BLaER1 (cell line): ENCODE measurements at regions not wholly inside any gene's neighbourhood (a gene's known extent, or its start where the extent isn't known, plus 50 kb on each side); places are given as distances from the start of the nearest gene placed in this dataset.

ENCODE experiments used
- H3K27ac ChIP-seq: shearing (Covaris generic); formaldehyde crosslinking; 2 replicates; pipeline ENCODE4 v1.8.1; 2022
- H3K27me3 ChIP-seq: shearing (Covaris generic); formaldehyde crosslinking; 2 replicates; pipeline ENCODE4 v1.8.1; 2022
- H3K36me3 ChIP-seq: shearing (Covaris generic); formaldehyde crosslinking; 2 replicates; pipeline ENCODE4 v1.8.1; 2022
- H3K4me1 ChIP-seq: shearing (Covaris generic); formaldehyde crosslinking; 2 replicates; pipeline ENCODE4 v1.8.1; 2022
- H3K4me2 ChIP-seq: shearing (Covaris generic); formaldehyde crosslinking; 2 replicates; pipeline ENCODE4 v1.8.1; 2022
- H3K4me3 ChIP-seq: shearing (Covaris generic); formaldehyde crosslinking; 2 replicates; pipeline ENCODE4 v1.8.1; 2022
- H3K9ac ChIP-seq: shearing (Covaris generic); formaldehyde crosslinking; 2 replicates; pipeline ENCODE4 v1.8.1; 2022
- H3K9me3 ChIP-seq: shearing (Covaris generic); formaldehyde crosslinking; 2 replicates; pipeline ENCODE4 v1.8.1; 2022
- H4K20me1 ChIP-seq: shearing (Covaris generic); formaldehyde crosslinking; 2 replicates; pipeline ENCODE4 v1.8.1; 2022
- Cebpa-rat ChIP-seq: shearing (Covaris generic); IDR thresholded peaks from 2 replicates; pipeline ENCODE4 v1.8.1; 2022

DNA sequence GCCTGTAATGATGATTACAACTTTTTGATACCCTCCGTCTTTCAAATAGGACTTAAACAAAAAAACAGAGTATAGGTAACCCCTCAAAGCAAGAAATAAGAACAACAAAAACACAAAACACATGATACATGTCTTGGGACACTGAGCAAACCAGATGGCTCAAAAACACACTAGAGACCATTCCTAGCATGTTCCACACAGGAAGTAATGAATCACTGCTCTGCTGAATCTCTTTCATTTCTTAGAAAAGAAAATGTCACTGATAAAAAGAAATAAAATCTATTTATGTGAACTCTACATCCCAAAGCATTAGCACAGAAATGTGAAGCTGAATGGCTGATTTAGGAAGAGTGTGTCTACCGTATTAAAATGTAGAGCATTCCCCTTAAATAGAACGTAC is 134.5 kb upstream of the IL15 start:
- Histone ChIP-seq H4K20me1 (no peaks in the 10 kb centered on the region), H3K4me1 (peaks cover 23% of the 10 kb centered on the region), H3K4me2 (peak overlapping the region; percentile 42), H3K9ac (no peak overlapping the region), H3K4me3 (no peak overlapping the region), H3K27ac (no peak overlapping the region), H3K9me3 (no peaks in the 10 kb centered on the region), H3K27me3 (no peaks in the 10 kb centered on the region), H3K36me3 (no peaks in the 10 kb centered on the region)
- no peak for TF ChIP-seq Cebpa-rat

DNA sequence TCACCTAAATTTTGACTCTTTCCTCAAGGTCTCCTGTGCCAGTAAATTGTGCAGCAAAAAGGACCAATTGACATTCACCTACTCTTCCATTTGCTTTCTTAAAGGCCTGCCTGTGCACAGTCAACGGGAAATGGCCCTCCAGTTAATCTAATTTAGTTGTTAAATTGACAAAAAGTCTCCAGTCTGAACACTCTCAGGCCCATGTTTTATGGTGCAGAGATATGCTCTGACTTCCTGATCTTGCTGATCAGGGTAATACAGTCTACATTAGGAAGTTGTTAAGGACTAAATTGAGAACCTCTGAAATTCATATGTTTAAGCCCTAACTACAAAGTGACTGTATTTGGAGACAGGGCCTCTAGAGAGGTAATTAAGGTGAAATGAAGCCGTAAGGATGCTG is 133.6 kb upstream of the IL15 start:
- peaks cover 23% of the 10 kb centered on the region for H3K4me1 ChIP-seq
- no peak overlapping the region for H3K27ac ChIP-seq
- H3K4me2 ChIP-seq: peak overlapping the region; percentile 42
- no peak overlapping the region for H3K9ac ChIP-seq
- no peaks in the 10 kb centered on the region for H3K36me3 ChIP-seq
- H3K27me3 ChIP-seq: no peaks in the 10 kb centered on the region
- no peak for TF ChIP-seq Cebpa-rat
- H4K20me1 ChIP-seq: no peaks in the 10 kb centered on the region
- no peak overlapping the region for H3K4me3 ChIP-seq
- no peaks in the 10 kb centered on the region for H3K9me3 ChIP-seq

DNA sequence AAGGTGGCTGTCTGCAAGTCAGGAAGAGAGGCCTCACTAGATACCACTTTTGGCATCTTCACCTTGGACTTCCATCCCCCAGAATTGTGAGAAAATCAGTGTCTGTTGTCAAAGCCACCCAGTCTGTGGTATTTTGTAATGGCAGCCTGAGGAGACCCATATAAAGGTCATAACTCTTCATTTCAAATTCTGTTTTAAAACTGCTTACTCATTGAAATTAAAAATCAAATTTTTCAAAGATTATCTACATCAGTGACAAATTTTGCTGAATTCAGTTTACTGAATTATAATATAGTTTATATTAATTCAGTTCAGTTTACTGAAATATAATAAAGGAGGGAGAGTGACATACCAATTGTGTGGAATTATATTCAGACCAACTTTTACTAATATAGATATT is 133.1 kb upstream of the IL15 start:
- Histone ChIP-seq H3K27me3 (no peaks in the 10 kb centered on the region), H3K27ac (no peak overlapping the region), H3K4me1 (peaks cover 23% of the 10 kb centered on the region), H3K4me3 (no peak overlapping the region), H3K36me3 (no peaks in the 10 kb centered on the region), H4K20me1 (no peaks in the 10 kb centered on the region), H3K4me2 (peak overlapping the region; percentile 42; the same call in 1 of the 2 replicates), H3K9ac (no peak overlapping the region), H3K9me3 (no peaks in the 10 kb centered on the region)
- no peak for TF ChIP-seq Cebpa-rat

DNA sequence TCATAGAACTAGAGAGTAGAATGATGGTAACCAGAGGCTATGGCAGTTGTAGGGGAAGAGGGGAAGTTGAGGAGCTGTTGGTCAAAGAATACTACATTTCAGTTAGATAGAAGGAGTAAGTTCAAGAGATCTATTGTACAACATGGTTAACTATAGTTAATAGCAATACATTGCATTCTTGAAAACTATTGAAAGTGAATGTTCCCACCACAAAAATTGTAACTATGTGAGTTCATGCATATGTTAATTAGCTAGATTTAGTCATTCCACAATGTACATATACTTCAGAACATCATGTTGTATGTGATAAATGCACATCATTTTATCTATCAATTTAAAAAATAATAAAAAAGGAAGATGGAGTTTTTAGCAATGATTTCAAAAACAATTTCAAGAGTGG is 125.3 kb upstream of the IL15 start:
- no peak for TF ChIP-seq Cebpa-rat
- H3K4me3 ChIP-seq: no peak overlapping the region

DNA sequence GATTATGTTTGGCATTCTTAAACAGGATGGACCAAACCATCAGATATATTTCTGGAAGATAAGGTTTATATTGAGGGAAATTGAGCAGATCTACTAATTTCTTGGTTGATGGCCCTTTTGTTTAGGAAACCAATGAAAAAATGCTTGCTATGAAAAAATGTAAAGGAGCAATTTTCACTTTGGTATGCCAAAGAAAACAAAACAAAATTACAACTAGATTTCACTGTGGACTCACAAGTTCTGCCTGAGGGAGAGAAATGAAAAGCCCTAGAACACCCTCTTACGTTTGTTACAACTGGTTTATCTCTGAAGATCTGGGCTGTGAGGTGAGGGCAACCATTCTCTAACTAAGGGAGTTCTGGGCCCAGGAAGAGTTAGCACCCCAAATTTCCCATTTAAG is 122.5 kb upstream of the IL15 start:
- H4K20me1 ChIP-seq: no peaks in the 10 kb centered on the region
- no peak overlapping the region for H3K4me3 ChIP-seq
- H3K36me3 ChIP-seq: no peaks in the 10 kb centered on the region
- H3K27me3 ChIP-seq: no peaks in the 10 kb centered on the region
- H3K4me1 ChIP-seq: no peaks in the 10 kb centered on the region
- no peak overlapping the region for H3K27ac ChIP-seq
- no peak for TF ChIP-seq Cebpa-rat
- H3K4me2 ChIP-seq: no peak overlapping the region
- H3K9me3 ChIP-seq: 0 out of 2 replicates have a peak, but pooled peaks cover 6% of the 10 kb centered on the region
- H3K9ac ChIP-seq: no peak overlapping the region

More for the DNA sequence above, 125.3 kb upstream of the IL15 start:
- Histone ChIP-seq H3K36me3 (no peaks in the 10 kb centered on the region), H3K9ac (no peak overlapping the region), H3K4me2 (no peak overlapping the region), H3K4me1 (no peaks in the 10 kb centered on the region), H3K27ac (no peak overlapping the region), H3K9me3 (0 out of 2 replicates have a peak, but pooled peaks cover 6% of the 10 kb centered on the region), H4K20me1 (no peaks in the 10 kb centered on the region), H3K27me3 (no peaks in the 10 kb centered on the region)

DNA sequence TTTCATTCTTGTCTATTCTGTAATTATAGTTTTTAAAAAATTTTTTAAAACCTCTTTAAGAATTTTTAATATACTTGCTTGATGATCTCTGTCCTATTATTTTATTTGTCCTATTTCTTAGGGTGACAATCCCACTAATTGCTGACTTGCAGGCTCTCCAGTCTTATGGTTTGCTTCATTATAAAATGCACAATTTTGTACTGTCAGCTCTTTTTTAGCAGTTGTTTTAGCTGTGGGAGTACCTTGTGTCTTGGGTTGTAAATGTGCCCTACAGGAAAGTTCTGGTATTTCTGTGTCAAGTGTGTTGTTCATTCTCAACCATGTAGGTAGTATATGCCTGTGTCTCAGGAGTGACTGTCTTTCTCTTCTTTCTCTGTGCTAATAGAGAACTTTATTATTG is 118.2 kb upstream of the IL15 start:
- Histone ChIP-seq H3K27me3 (no peaks in the 10 kb centered on the region), H3K4me2 (no peak overlapping the region), H3K27ac (no peak overlapping the region), H4K20me1 (no peaks in the 10 kb centered on the region), H3K9me3 (no peaks in the 10 kb centered on the region), H3K9ac (no peak overlapping the region), H3K36me3 (no peaks in the 10 kb centered on the region), H3K4me1 (no peaks in the 10 kb centered on the region), H3K4me3 (no peak overlapping the region)
- TF ChIP-seq Cebpa-rat: no peak

DNA sequence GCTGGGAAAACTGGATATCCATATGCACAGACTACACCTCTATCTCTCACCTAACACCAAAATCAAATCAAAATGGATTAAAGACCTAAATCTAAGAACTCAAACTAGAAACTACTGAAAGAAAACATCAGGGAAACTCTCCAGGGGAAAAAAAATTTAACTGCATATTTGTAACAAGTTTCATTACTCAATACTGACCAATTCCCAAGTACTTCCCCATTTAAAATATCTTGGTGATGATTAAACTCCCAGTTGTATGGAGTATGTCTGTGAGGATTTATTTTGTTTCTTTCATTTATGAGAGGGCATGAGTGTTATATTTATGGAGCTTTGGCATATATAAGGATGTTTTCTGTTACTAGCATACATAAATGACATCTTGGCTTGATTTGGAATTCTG is 112.3 kb upstream of the IL15 start:
- Histone ChIP-seq H3K27ac (no peak overlapping the region), H4K20me1 (no peaks in the 10 kb centered on the region), H3K4me3 (no peak overlapping the region), H3K36me3 (no peaks in the 10 kb centered on the region), H3K9ac (no peak overlapping the region), H3K4me1 (no peaks in the 10 kb centered on the region), H3K27me3 (no peaks in the 10 kb centered on the region), H3K4me2 (no peak overlapping the region), H3K9me3 (peaks cover 5% of the 10 kb centered on the region)
- no peak for TF ChIP-seq Cebpa-rat

DNA sequence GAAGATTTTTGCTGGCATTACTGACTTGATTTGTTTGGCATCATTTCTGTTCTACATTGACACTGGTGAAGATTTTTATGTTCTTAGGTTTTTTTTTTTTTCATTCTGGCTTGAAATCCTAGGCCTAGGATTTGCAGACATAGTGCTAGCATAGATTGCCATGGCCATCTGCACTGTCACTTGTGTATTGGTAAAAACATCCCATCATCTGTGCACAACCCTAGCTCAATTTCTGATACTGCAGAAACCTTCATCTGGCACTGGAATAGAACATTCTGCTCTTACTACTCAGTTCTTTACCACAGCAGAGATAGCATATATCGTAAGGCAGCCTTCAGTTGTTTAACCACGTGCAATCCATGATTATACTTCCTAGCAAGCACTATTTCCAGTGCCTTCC is 111.5 kb upstream of the IL15 start:
- H3K4me2 ChIP-seq: no peak overlapping the region
- no peak overlapping the region for H3K27ac ChIP-seq
- TF ChIP-seq Cebpa-rat: no peak
- H3K36me3 ChIP-seq: no peaks in the 10 kb centered on the region
- no peak overlapping the region for H3K9ac ChIP-seq
- H3K4me1 ChIP-seq: no peaks in the 10 kb centered on the region
- H4K20me1 ChIP-seq: no peaks in the 10 kb centered on the region
- no peak overlapping the region for H3K4me3 ChIP-seq
- no peaks in the 10 kb centered on the region for H3K27me3 ChIP-seq
- peaks cover 5% of the 10 kb centered on the region for H3K9me3 ChIP-seq

DNA sequence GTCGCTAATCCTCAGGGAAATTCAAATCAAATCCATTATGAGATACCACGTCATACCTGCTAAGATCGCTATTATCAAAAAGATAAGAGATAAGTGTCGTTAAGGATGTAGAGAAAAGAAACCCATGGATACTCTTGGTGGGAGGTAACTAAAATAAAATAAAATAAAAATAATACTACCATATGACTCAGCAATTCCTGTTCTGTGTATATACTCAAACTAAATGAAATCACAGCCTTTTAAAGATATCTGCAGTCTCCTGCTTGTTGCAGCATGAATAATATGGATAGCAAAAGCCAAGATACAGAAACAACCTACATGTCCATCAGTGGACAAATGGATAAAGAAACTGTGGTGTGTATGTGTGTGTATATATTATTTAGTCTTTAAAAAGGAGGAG is 105.8 kb upstream of the IL15 start:
- no peak for TF ChIP-seq Cebpa-rat
- no peak overlapping the region for H3K4me3 ChIP-seq
- H3K27me3 ChIP-seq: no peaks in the 10 kb centered on the region

DNA sequence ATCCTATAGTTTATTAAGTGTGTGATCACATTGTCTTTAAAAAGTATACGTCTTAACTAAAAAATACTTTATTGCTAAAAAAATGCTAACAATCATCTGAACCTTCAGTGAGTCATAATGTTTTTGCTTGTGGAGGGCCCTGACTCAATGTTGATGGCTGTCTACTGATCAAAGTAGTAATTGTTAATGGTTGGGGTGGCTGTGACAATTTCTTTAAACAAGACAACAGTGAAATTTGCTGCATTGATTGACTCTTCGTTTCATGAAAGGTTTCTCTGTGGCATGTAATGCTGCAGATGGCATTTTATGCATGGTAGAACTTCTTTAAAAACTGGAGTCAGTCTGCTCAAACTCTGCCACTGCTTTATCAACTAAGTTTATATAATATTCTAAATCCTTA is 101.4 kb upstream of the IL15 start:
- Histone ChIP-seq H3K4me2 (no peak overlapping the region), H3K9ac (no peak overlapping the region), H3K36me3 (no peaks in the 10 kb centered on the region), H3K27ac (no peak overlapping the region), H3K27me3 (no peaks in the 10 kb centered on the region), H3K4me3 (no peak overlapping the region), H3K4me1 (no peaks in the 10 kb centered on the region), H4K20me1 (no peaks in the 10 kb centered on the region), H3K9me3 (peaks cover 9% of the 10 kb centered on the region)
- TF ChIP-seq Cebpa-rat: no peak

More for the DNA sequence above, 105.8 kb upstream of the IL15 start:
- Histone ChIP-seq H3K4me1 (no peaks in the 10 kb centered on the region), H3K27ac (no peak overlapping the region), H3K9ac (no peak overlapping the region), H3K4me2 (no peak overlapping the region), H4K20me1 (no peaks in the 10 kb centered on the region), H3K36me3 (no peaks in the 10 kb centered on the region), H3K9me3 (peaks cover 5% of the 10 kb centered on the region)

DNA sequence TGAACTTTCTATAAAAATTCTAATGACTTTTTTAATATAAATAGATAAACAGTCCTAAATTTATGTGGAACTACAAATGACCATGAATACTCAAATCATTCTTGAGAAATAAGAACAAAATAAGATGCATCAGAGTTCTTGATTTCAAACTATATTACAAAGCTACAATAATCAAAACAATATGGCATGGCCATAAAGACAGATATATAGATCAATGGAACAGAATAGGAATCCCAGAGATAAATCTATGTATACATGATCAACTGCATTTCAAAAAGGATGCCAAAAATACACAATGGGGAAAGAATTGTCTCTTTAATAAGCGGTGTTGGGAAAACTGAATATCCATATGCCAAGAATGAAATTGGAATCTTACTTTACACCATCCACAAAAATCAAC is 98.4 kb upstream of the IL15 start:
- no peak for TF ChIP-seq Cebpa-rat
- Histone ChIP-seq H3K27me3 (no peaks in the 10 kb centered on the region), H4K20me1 (no peaks in the 10 kb centered on the region), H3K27ac (no peak overlapping the region), H3K36me3 (no peaks in the 10 kb centered on the region), H3K4me1 (no peaks in the 10 kb centered on the region), H3K9me3 (peaks cover 9% of the 10 kb centered on the region), H3K4me3 (no peak overlapping the region), H3K9ac (no peak overlapping the region), H3K4me2 (no peak overlapping the region)
